NCI-H510A (cell line): ENCODE measurements at regions not wholly inside any gene's neighbourhood (a gene's known extent, or its start where the extent isn't known, plus 50 kb on each side); places are given as distances from the start of the nearest gene placed in this dataset.

Experiments
- DNase-seq: peaks from one replicate; lab custom pipeline; 2025; lab: John Stamatoyannopoulos, UW

DNA sequence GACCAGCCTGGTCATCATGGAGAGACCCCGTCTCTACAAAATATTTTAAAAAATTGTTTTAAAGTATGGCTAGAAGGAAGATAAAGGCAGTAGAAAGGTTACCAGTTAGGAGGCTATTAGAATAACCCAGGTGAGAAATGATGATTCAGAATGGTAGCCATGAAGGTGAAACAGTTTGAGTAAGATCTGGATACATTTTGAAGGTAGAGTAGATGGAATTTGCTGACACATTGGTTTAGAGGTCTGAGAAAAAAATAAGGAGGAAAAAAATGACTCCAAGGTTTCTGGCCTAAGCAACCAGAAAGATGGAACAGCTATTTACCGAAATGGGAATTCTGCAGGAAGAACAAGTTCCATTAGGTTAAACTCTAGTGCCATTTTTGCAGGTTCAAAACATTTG is 167.9 kb upstream of the TAB2 start:
- no peak for DNase-seq

- DNase-seq = no peak
Observed at GRCh38 chr6:149150301-149150700, 167.2 kb upstream of the TAB2 start.

GRCh38 chr6:149150801-149151398 is 166.6 kb upstream of the TAB2 start:
- DNase-seq = no peak

DNA sequence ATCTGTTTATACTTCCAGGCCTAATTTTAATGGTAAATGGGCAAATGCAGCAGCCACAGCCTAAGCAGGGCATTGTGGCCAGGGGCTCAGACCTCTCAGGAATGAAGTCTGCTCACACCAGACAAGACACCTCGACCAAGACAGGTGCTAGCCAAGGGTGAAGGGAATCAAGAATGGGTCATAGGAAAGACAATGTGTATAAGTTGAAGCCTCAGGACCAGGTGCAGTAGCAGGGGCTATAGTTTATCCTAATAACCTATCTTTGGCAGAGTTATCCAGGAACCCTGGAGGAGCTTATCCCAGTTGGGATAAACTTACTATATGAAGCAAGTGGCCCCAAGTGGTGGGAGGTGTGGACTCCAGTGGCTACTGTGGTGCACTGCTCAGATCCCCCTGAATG is 165.0 kb upstream of the TAB2 start:
- DNase-seq = no peak

DNA sequence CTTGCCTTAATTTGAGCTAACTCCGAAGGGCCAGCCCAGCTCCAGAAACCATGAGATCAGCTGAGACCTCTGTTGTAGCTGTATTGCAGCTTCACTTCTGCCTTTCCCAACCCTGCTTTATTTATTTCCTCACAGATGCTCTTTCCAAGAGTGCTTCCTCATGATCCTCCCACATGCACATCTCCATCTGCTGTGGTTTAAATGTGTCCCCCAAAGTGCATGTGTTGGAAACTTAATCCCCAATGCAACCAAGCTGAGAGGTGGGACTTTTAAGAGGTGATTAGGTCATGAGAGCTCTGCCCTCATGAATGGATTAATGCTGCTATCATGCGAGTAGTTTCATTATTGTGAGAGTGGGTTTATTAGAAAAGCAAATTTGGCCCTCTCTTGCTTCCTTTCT is 164.4 kb upstream of the TAB2 start:
- DNase-seq = no peak

DNA sequence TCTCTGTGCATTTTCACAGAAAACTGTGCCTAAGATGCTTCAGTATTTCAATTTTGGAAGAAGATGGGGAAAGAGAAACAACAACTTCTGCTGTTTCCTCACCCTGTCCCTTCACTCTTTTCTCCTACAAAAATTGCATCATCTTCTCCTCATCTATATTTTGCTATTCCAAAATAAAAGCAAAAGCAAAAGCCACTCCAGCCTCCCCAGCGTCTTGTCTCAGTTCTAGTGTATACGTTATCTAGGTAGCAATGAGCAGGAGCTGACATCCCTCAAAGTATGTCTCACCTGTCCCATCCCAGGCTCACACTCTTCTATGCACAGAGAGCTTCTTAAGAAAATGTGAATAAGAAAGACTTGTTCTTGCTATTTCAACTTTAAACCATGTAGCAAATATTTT is 163.8 kb upstream of the TAB2 start:
- no peak for DNase-seq

DNA sequence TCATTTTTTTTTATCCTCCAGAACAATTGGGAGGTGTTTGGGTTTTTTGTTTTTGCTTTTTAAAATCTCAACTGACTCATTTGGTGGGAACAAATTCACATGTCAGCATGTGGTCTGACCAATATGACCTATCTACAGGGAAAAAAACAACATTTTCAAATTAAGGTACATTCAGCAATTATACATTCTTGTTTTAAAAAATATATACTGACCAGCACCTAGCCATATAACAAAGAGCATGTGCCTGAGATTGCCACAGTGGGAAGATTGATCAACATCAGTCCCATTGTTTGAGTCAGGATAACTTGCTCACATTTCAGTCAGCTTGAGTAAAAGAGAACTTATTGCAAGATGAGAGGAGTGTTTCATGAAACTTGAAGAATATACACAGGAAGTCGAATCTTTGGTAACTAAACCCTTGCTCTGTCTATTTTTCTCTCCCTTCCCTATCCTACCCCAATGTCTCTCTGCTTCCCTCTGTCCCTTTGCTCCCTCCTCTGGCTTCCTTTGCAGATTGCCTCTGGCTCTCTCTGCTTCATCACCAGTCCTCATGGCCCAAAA is 163.2 kb upstream of the TAB2 start:
- DNase-seq = no peak

DNA sequence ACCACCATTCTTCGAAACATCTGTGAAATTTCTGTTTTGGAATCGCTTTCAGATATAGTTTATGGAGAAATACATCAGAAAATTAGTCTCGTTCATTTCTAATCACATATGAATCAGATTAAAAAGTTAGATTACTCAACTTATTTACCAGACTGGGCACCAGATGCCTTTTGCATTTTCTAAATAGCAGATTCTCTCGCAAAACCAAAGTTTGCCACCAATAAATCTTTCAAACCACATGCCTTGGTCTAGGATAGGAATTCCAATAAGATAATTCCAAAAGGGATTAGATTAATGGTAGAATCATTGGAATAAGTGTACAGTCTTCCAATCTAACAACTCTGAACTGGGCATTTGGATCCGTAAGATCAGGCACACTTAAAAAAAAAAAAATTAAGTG is 160.4 kb upstream of the TAB2 start:
- no peak for DNase-seq

- no peak for DNase-seq
Observed at GRCh38 chr6:149158076-149158475, 159.4 kb upstream of the TAB2 start.

- DNase-seq = no peak
Observed at GRCh38 chr6:149160943-149161342, 156.6 kb upstream of the TAB2 start.

DNA sequence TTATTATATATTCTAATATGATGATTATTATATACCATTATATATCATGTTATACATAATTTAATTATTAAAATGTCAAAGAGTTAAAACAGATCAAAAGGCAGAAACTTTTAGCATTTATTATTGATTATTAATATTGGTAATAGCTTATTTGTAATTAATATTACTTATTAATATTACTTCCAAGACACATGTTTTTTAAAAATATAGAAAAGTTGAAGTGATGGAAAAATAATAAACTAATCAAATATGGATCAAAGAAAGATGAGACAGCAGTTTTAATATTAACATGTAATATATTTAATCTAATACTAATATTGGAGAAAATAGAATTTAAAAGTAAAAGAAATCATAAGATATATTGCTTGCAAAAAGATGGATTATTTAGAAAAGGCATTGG is 154.6 kb upstream of the TAB2 start:
- DNase-seq = no peak

GRCh38 chr6:149164199-149164750 is 153.2 kb upstream of the TAB2 start:
- DNase-seq = no peak

DNA sequence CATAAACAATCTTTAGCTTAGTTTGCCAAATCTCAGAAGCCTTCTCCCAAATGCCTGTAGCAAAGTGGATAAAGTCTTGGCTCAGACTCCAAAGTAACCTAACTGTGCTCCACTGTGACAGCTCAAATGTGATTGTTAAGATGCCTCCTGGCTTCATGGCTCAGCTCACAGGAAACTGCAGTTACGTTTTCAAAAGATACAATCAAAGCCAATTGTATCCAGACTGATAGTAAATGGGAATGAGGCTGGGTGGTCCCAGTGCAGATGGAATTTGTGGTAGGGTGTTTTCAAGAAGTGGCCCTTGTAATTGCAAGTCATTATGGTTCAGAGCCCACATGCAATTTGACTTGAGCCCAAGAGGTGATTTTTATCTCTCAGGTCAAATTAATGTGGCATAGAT is 151.2 kb upstream of the TAB2 start:
- DNase-seq = no peak

- no peak for DNase-seq
Observed at GRCh38 chr6:149166747-149167146, 150.8 kb upstream of the TAB2 start.

- DNase-seq = no peak
Observed at GRCh38 chr6:149168968-149169367, 148.5 kb upstream of the TAB2 start.

GRCh38 chr6:149169761-149170511 is 147.6 kb upstream of the TAB2 start:
- DNase-seq = no peak

GRCh38 chr6:149170564-149171452 is 146.7 kb upstream of the TAB2 start:
- no peak for DNase-seq

DNA sequence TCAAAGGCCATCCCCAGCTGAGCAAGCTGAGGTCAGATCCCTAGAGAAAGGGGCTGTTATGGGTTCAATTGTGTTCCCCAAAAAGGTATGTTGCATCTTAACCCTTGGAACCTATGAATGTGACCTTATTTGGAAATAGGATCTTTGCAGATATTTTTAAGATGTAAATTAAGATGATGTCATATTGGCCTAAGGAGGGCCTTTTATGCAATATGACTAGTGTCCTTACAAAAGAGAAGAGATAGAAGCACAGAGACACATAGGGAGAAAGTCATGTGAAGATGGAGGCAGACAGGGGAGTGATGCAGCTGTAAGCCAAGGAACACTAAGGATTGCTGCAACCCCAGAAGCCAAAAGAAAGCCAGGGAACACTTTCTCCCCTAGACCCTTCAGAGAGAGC is 144.3 kb upstream of the TAB2 start:
- no peak for DNase-seq

- DNase-seq = no peak
Observed at GRCh38 chr6:149174962-149175361, 142.6 kb upstream of the TAB2 start.

DNA sequence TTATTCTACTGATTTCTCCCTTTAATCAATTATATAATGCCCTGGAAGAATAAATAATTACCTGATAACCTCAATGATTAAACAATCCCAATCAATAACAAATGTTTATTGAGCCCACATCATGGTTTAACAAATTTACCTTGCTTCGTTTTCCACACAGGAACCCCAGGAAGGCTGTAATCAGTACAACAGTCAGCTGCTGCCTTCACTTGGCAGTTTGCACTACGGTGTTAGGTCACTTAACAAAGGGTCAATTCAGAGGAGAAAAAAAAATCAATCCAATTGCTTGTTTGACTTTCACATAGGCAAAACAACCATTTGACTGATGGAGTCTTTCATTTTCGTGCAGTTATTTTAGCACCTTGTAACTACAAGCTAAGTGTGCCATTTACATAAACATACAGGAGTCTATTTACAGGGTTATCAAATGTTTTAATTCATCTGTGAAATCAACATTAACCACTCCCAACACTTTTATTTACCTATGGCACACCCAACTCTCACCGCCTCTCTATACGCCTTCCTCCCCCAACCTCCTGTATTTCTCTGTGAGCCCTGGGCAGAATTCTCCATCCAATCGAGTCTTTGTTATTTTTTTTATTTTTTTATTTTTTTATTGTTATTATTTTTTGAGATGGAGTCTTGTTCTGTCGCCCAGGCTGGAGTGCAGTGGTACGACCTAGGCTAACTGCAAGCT is 140.4 kb upstream of the TAB2 start:
- no peak for DNase-seq

GRCh38 chr6:149179431-149179830 is 138.1 kb upstream of the TAB2 start:
- DNase-seq = no peak

DNA sequence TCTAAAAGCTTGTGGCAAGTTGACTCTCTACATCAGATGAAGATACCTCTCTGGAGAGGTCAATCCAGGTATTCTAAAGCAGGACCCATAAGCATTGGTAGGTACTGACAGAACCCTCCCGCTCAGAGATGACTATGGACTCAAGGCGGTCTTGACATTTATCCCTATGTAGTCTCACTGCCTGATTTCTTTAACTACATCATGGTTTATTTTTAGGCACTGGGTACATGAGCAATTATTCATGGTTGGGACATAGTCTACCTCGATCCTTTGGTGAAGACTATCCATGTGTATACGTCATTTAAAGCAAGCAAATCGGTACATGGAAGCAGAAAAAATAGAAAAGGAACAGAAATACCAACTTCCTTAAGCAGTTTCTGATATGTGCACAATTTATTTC is 136.2 kb upstream of the TAB2 start:
- DNase-seq = no peak
